Endodermal cell (in vitro differentiated cells): ENCODE measurements at regions not wholly inside any gene's neighbourhood (a gene's known extent, or its start where the extent isn't known, plus 50 kb on each side); places are given as distances from the start of the nearest gene placed in this dataset.
A peak's percentile ranks its signal among the peaks of the same experiment; 100 is the strongest.

Experiments used
- DNase-seq: peaks from one replicate; pipeline ENCODE4 v3.0.0-alpha.2; 2017
- H3K27ac ChIP-seq: 2 replicates; pipeline ENCODE4 v1.5.1; 2013; ENCODE audit warnings: mild to moderate bottlenecking, low read depth, low read length, moderate library complexity
- H3K27me3 ChIP-seq: 2 replicates; pipeline ENCODE4 v1.6.1; 2013; ENCODE audit warnings: mild to moderate bottlenecking, low read length, moderate library complexity; ENCODE audit not compliant: insufficient read depth, control insufficient read depth, poor library complexity, severe bottlenecking
- H3K36me3 ChIP-seq: 2 replicates; pipeline ENCODE4 v1.7.0; 2013; ENCODE audit warnings: mild to moderate bottlenecking, low read length, moderate library complexity; ENCODE audit not compliant: control insufficient read depth, insufficient read depth
- H3K4me1 ChIP-seq: one replicate; pipeline ENCODE4 v1.7.0; 2013; ENCODE audit warnings: low read length; ENCODE audit not compliant: control insufficient read depth, insufficient read depth
- H3K4me3 ChIP-seq: 2 replicates; pipeline ENCODE4 v1.5.1; 2013; ENCODE audit warnings: mild to moderate bottlenecking, low read length, moderate library complexity
- H3K9ac ChIP-seq: 2 replicates; pipeline ENCODE4 v1.6.1; 2013; ENCODE audit warnings: mild to moderate bottlenecking, low read length, moderate library complexity; ENCODE audit not compliant: poor library complexity, severe bottlenecking; ENCODE audit errors: extremely low read depth
- H3K9me3 ChIP-seq: 2 replicates; pipeline ENCODE4 v1.6.1; 2013; ENCODE audit warnings: mild to moderate bottlenecking, low read length, moderate library complexity; ENCODE audit not compliant: control insufficient read depth
- H3K27ac Mint-ChIP-seq: 2 replicates; pipeline ENCODE4 v1.8.0; 2020; ENCODE audit warnings: mixed read lengths
- H3K27me3 Mint-ChIP-seq: 2 replicates; pipeline ENCODE4 v1.8.0; 2021; ENCODE audit warnings: mild to moderate bottlenecking, mixed read lengths; ENCODE audit not compliant: insufficient read depth
- H3K36me3 Mint-ChIP-seq: 2 replicates; pipeline ENCODE4 v1.8.0; 2020; ENCODE audit warnings: low read depth, mixed read lengths
- H3K4me1 Mint-ChIP-seq: 2 replicates; pipeline ENCODE4 v1.8.0; 2020; ENCODE audit warnings: mixed read lengths
- H3K4me3 Mint-ChIP-seq: 2 replicates; pipeline ENCODE4 v1.8.0; 2020; ENCODE audit warnings: mild to moderate bottlenecking, moderate library complexity, mixed read lengths
- H3K9me3 Mint-ChIP-seq: 2 replicates; pipeline ENCODE4 v1.8.0; 2020; ENCODE audit warnings: mild to moderate bottlenecking, mixed read lengths
- CTCF ChIP-seq: fragments of 200-600 bp; sonication (generic); conservative IDR thresholded peaks from 2 replicates; pipeline ENCODE4 v1.5.0; 2021; ENCODE audit warnings: antibody characterized with exemption, mild to moderate bottlenecking
- WGBS, 2 experiments: methylation state at CpG; one replicate each; pipeline versions ENCODE4 v1.1.5 to v1.1.7; 2013; ENCODE audit warnings: missing lambda C conversion rate in 2 of 2, mixed read lengths in 1 of 2; ENCODE audit not compliant: insufficient coverage in 1 of 2, insufficient read length in 1 of 2; 5-methylcytosine and 5-hydroxymethylcytosine counted together

- Histone ChIP-seq H3K27ac (no peak overlapping the region), H3K36me3 (no peaks in the 10 kb centered on the region), H3K9me3 (no peaks in the 10 kb centered on the region), H3K4me1 (no peaks in the 10 kb centered on the region), H3K9ac (no peak overlapping the region), H3K27me3 (no peaks in the 10 kb centered on the region), H3K4me3 (no peak overlapping the region)
- peaks cover 7% of the 10 kb centered on the region for H3K9me3 Mint-ChIP-seq
- H3K4me3 Mint-ChIP-seq = no peak overlapping the region
- H3K27me3 Mint-ChIP-seq = no peaks in the 10 kb centered on the region
- 87 to 92% methylated on average over 5 of the region's 5 CpGs for WGBS, 2 experiments
- peaks cover 8% of the 10 kb centered on the region for H3K4me1 Mint-ChIP-seq
- peak; percentile 53 for TF ChIP-seq CTCF
- H3K27ac Mint-ChIP-seq = no peak overlapping the region
- peak; percentile 58 for DNase-seq
- no peaks in the 10 kb centered on the region for H3K36me3 Mint-ChIP-seq
Observed at GRCh38 chr5:122221857-122222256, 90.2 kb upstream of the SNCAIP start.

DNA sequence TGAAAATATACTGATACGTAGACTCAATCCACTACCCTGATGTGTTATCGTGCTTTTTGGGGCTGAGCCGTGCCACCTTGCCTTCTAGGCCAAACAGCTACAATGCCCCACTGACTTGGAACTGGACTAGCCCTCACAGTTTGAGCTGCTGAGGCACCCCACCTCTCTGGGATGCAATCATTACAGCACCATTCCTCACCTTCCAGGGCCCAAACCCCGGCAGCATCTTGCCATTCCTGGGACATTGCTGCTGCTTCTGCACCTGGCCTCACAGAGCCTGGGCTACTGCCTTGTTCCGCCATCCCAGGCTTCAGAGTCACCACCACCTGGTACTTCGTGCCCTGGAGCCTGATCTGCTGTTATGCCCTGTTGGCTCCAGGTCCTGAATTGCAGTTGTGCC is 89.5 kb upstream of the SNCAIP start:
- DNase-seq = no peak
- Histone ChIP-seq H3K27me3 (no peaks in the 10 kb centered on the region), H3K27ac (no peak overlapping the region), H3K9me3 (no peaks in the 10 kb centered on the region), H3K4me3 (no peak overlapping the region), H3K9ac (no peak overlapping the region), H3K4me1 (no peaks in the 10 kb centered on the region), H3K36me3 (no peaks in the 10 kb centered on the region)
- Mint-ChIP-seq H3K27ac (no peak overlapping the region), H3K4me3 (no peak overlapping the region), H3K4me1 (peaks cover 8% of the 10 kb centered on the region), H3K27me3 (no peaks in the 10 kb centered on the region), H3K36me3 (no peaks in the 10 kb centered on the region), H3K9me3 (peaks cover 7% of the 10 kb centered on the region)
- WGBS, 2 experiments = 84 to 85% methylated on average over 6 of the region's 6 CpGs
- TF ChIP-seq CTCF = no peak

DNA sequence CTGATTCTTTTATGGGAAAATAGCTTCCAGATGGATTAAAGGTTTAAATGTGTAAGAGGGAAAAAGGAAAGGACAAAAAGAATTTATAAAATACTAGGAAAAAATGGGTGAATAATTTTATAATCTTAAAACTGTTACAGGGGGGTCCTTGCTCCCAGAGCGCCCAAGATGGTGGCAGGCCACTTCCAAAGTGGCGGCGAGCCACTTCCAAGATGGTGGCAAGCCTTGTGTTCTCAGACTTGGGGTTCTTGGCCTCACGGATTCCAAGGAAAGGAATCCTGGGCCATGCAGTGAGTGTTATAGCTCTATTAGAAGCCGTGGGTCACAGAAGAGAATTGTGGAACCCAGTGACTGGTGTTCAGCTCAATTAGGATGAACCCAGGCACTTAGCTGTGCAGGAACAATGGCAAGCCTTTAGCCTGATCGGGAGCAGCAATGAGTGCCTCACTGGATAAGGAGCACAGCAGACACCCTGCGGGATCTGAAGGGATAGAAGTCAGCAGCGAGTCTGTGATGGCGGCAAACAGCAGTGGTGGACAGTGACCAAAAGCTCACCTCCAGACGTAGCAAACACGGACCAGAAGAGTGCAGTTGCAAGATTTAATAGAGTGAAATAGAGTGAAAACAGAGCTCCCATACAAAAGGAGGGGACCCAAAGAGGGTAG is 83.2 kb upstream of the SNCAIP start:
- no peak overlapping the region for H3K9ac ChIP-seq
- H3K4me3 ChIP-seq = no peak overlapping the region
- H3K9me3 ChIP-seq = no peaks in the 10 kb centered on the region
- H3K27ac ChIP-seq = no peak overlapping the region
- Mint-ChIP-seq H3K4me3 (no peak overlapping the region), H3K4me1 (peaks cover 16% of the 10 kb centered on the region), H3K36me3 (no peaks in the 10 kb centered on the region), H3K27me3 (no peaks in the 10 kb centered on the region), H3K27ac (peak overlapping the region; percentile 41), H3K9me3 (peaks cover 4% of the 10 kb centered on the region)
- H3K36me3 ChIP-seq = no peaks in the 10 kb centered on the region
- H3K27me3 ChIP-seq = no peaks in the 10 kb centered on the region
- DNase-seq = no peak
- 93 to 96% methylated on average over 9 to 11 of the region's 11 CpGs for WGBS, 2 experiments
- no peak for TF ChIP-seq CTCF
- H3K4me1 ChIP-seq = no peaks in the 10 kb centered on the region
